Natural killer cell (primary cell): ENCODE measurements at regions not wholly inside any gene's neighbourhood (a gene's known extent, or its start where the extent isn't known, plus 50 kb on each side); places are given as distances from the start of the nearest gene placed in this dataset.
A peak's percentile ranks its signal among the peaks of the same experiment; 100 is the strongest.

ENCODE experiments used
- ATAC-seq, 3 donors: fragments of 150-1000 bp in 2 of 3; fragments of 200-7000 bp in 1 of 3; cut with Tn5 transposase; 1 replicate in 1 of 3; 2 replicates in 2 of 3; pipeline ENCODE4 v1.10.0; 2021; ENCODE audit warnings: mild to moderate bottlenecking in 2 of 3, moderate library complexity in 2 of 3
- DNase-seq, 2 donors: peaks; one replicate each; pipeline versions ENCODE4 v3.0.0 to v3.0.0-alpha.2; 2013 to 2021; ENCODE audit warnings: mixed read lengths in 1 of 2
- H3K27ac ChIP-seq: one replicate; pipeline ENCODE4 v1.5.1; 2013; ENCODE audit warnings: mild to moderate bottlenecking, low read length
- H3K27me3 ChIP-seq: one replicate; pipeline ENCODE4 v1.6.1; 2013; ENCODE audit warnings: low read length; ENCODE audit not compliant: control insufficient read depth, insufficient read depth
- H3K36me3 ChIP-seq: one replicate; pipeline ENCODE4 v1.6.1; 2013; ENCODE audit warnings: low read length; ENCODE audit not compliant: control insufficient read depth, insufficient read depth
- H3K4me1 ChIP-seq: one replicate; pipeline ENCODE4 v1.6.1; 2013; ENCODE audit warnings: low read length; ENCODE audit not compliant: control insufficient read depth, insufficient read depth
- H3K4me3 ChIP-seq: one replicate; pipeline ENCODE4 v1.5.1; 2013; ENCODE audit warnings: low read length
- H3K9me3 ChIP-seq: one replicate; pipeline ENCODE4 v1.6.1; 2013; ENCODE audit warnings: low read length; ENCODE audit not compliant: control insufficient read depth, insufficient read depth
- H3K27ac Mint-ChIP-seq, 2 donors: one replicate each; pipeline ENCODE4 v1.8.0; 2022; ENCODE audit warnings: mild to moderate bottlenecking in 2 of 2, mixed read lengths in 2 of 2, moderate library complexity in 1 of 2
- H3K27me3 Mint-ChIP-seq, 2 donors: one replicate each; pipeline ENCODE4 v1.8.0; 2022; ENCODE audit warnings: low read depth in 2 of 2, mixed read lengths in 2 of 2
- H3K36me3 Mint-ChIP-seq: one replicate; pipeline ENCODE4 v1.8.0; 2022; ENCODE audit warnings: mixed read lengths
- H3K4me1 Mint-ChIP-seq, 2 donors: one replicate each; pipeline ENCODE4 v1.8.0; 2022; ENCODE audit warnings: mixed read lengths in 2 of 2
- H3K4me3 Mint-ChIP-seq: one replicate; pipeline ENCODE4 v1.8.0; 2022; ENCODE audit warnings: mild to moderate bottlenecking, moderate library complexity, mixed read lengths
- H3K9me3 Mint-ChIP-seq, 2 donors: one replicate each; pipeline ENCODE4 v1.8.0; 2022; ENCODE audit warnings: mixed read lengths in 2 of 2
- WGBS: methylation state at CpG from one replicate; pipeline ENCODE4 v1.1.7; 2013; ENCODE audit warnings: missing lambda C conversion rate; ENCODE audit not compliant: insufficient coverage; 5-methylcytosine and 5-hydroxymethylcytosine counted together
- intact Hi-C: fragments of 100-400 bp; cut with micrococcal nuclease; formaldehyde crosslinking; loops from one replicate; pipeline ENCODE4 v1.14.2; 2022
- TF ChIP-seq, protein P1 (sequence below): fragments of 200-600 bp; IDR thresholded peaks from one replicate; pipeline ENCODE4 v1.8.0; 2022; ENCODE audit warnings: antibody characterized with exemption

DNA sequence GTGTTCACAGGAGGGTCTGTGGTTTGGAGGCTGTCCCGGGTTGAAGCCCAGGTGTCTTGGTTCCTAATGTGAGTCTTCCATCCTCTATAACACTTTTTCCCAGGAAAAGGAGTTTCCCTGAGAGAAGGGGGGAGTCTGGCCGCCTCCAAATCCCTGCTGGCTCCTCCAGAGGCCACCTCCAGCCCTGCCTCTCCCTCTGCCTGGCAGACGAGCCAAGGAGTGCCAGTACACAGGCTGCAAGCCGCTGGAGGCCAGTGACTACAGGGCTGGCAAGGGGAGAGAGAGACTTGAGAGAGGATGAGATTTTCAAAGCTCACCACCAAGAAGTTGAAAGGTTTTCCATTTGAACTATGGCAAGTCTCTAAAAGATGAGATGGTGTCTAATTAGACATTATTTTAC lies 154.2 kb upstream of the ID2 start:
- intact Hi-C loops, result loop anchor here (5.0 kb wide), 1 partner anchor 155 kb away; the partner anchor contains the start of gene ID2
- Mint-ChIP-seq H3K36me3 (peaks cover 15% of the 10 kb centered on the region), H3K4me3 (no peak overlapping the region), H3K4me1 (peaks cover 48 to 57% of the 10 kb centered on the region in 2 donors), H3K9me3 (peaks cover 3 to 4% of the 10 kb centered on the region in 2 donors), H3K27me3 (no peaks in the 10 kb centered on the region), H3K27ac (peak overlapping the region in 1 of 2 donors; percentile 68)
- Histone ChIP-seq H3K4me3 (no peak overlapping the region), H3K4me1 (peaks cover 48% of the 10 kb centered on the region), H3K27ac (no peak overlapping the region), H3K36me3 (no peaks in the 10 kb centered on the region), H3K9me3 (peaks cover 7% of the 10 kb centered on the region), H3K27me3 (no peaks in the 10 kb centered on the region)
- TF ChIP-seq, protein P1, sequence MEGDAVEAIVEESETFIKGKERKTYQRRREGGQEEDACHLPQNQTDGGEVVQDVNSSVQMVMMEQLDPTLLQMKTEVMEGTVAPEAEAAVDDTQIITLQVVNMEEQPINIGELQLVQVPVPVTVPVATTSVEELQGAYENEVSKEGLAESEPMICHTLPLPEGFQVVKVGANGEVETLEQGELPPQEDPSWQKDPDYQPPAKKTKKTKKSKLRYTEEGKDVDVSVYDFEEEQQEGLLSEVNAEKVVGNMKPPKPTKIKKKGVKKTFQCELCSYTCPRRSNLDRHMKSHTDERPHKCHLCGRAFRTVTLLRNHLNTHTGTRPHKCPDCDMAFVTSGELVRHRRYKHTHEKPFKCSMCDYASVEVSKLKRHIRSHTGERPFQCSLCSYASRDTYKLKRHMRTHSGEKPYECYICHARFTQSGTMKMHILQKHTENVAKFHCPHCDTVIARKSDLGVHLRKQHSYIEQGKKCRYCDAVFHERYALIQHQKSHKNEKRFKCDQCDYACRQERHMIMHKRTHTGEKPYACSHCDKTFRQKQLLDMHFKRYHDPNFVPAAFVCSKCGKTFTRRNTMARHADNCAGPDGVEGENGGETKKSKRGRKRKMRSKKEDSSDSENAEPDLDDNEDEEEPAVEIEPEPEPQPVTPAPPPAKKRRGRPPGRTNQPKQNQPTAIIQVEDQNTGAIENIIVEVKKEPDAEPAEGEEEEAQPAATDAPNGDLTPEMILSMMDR, result no peak
- no peak for DNase-seq
- 78% methylated on average over 2 of the region's 4 CpGs for WGBS
- no peak for ATAC-seq

DNA sequence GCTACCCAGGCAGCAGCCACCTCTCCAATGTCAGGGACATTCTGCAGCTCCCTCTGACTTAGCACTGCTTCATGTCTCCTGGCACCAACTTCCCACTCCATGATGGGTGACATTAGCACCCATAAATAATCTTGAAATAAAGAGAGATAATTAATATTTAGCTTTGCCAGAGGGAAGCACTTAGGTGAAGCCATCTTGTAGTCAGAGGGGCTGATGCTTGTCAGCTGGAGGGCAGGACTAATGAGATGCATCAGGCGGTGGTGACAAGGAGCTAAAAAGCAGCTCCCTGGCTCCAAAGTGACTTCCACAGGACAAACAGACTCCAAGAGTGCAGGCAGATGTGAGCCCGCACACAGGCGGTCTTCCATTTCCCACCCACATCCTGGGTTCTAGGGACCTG lies 153.0 kb upstream of the ID2 start:
- no peaks in the 10 kb centered on the region for H3K36me3 ChIP-seq
- DNase-seq (no peak), ATAC-seq (no peak)
- Mint-ChIP-seq H3K4me3 (no peak overlapping the region), H3K27me3 (no peaks in the 10 kb centered on the region), H3K4me1 (peaks cover 37 to 51% of the 10 kb centered on the region in 2 donors), H3K9me3 (peaks cover 3 to 4% of the 10 kb centered on the region in 2 donors), H3K36me3 (peaks cover 15% of the 10 kb centered on the region), H3K27ac (no peak overlapping the region)
- peaks cover 7% of the 10 kb centered on the region for H3K9me3 ChIP-seq
- WGBS, result 97% methylated on average over 3 of the region's 3 CpGs
- no peaks in the 10 kb centered on the region for H3K27me3 ChIP-seq
- H3K4me1 ChIP-seq, result peaks cover 38% of the 10 kb centered on the region
- no peak overlapping the region for H3K4me3 ChIP-seq
- TF ChIP-seq, protein P1, result no peak
- intact Hi-C loops, result loop anchor here (5.0 kb wide), 1 partner anchor 153 kb away; the partner anchor contains the start of gene ID2
- H3K27ac ChIP-seq, result no peak overlapping the region

DNA sequence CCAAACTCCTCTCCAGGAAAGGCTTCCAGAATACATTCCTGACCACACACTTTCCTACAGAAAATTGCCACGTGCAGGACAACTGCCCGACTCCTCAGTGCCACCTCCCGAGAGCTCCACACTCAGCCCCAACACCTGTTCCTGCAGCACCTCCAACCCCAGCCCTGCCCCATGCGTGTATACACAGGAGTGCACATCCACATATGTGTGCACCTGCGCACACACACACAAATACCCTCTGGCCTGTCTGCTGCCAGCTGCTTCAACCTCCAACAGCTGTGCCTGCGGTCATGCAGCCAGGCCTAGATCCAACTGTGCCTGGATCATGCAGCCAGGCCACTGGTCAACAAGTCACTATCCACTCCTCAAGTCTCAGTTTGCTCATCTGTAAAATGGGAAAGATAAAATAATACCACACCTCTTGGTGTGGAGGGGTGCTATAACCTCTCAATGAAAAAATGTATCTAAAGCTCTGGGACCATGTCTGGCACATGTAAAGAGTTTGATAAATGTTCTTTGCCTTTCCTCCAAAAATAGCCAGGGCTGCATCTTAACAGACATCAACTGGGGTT lies 152.1 kb upstream of the ID2 start:
- H3K4me1 Mint-ChIP-seq, result peaks cover 27 to 46% of the 10 kb centered on the region in 2 donors
- peaks cover 7% of the 10 kb centered on the region for H3K9me3 ChIP-seq
- no peaks in the 10 kb centered on the region for H3K27me3 ChIP-seq
- H3K27ac Mint-ChIP-seq, result no peak overlapping the region
- no peak overlapping the region for H3K4me3 Mint-ChIP-seq
- no peak overlapping the region for H3K4me3 ChIP-seq
- ATAC-seq (no peak), DNase-seq (no peak)
- 96% methylated on average over 6 of the region's 6 CpGs for WGBS
- H3K36me3 ChIP-seq, result no peaks in the 10 kb centered on the region
- intact Hi-C loops, result loop anchor here (5.0 kb wide), 1 partner anchor 153 kb away; the partner anchor contains the start of gene ID2
- TF ChIP-seq, protein P1, result no peak
- H3K9me3 Mint-ChIP-seq, result peaks cover 3 to 4% of the 10 kb centered on the region in 2 donors
- H3K36me3 Mint-ChIP-seq, result peaks cover 15% of the 10 kb centered on the region
- no peak overlapping the region for H3K27ac ChIP-seq
- H3K27me3 Mint-ChIP-seq, result no peaks in the 10 kb centered on the region
- H3K4me1 ChIP-seq, result peaks cover 38% of the 10 kb centered on the region

DNA sequence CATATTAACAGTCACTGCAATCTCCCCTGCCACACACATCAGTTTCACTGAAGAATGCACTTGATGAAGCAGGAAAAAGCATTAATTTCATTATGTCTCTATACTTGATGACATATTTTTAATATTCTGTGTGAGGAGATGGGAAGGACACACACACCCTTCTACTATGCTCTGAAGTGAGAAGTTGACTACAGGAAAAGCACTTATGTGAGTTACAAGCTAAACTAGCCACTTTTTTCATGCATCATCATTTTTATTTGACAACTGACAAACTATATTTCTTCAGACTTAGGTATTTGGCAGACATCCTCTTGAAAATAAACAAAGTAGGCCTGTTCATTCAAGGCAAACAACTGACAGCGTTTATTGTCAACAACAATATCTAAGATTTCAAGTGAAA lies 150.4 kb upstream of the ID2 start:
- Mint-ChIP-seq H3K27ac (no peak overlapping the region), H3K9me3 (peaks cover 3 to 4% of the 10 kb centered on the region in 2 donors), H3K27me3 (no peaks in the 10 kb centered on the region), H3K4me3 (no peak overlapping the region), H3K36me3 (peaks cover 15% of the 10 kb centered on the region), H3K4me1 (peaks cover 24 to 46% of the 10 kb centered on the region in 2 donors)
- no peak overlapping the region for H3K4me3 ChIP-seq
- intact Hi-C loops, result no loop called here
- peaks cover 38% of the 10 kb centered on the region for H3K4me1 ChIP-seq
- ATAC-seq (no peak), DNase-seq (no peak)
- TF ChIP-seq, protein P1, result no peak
- H3K27me3 ChIP-seq, result no peaks in the 10 kb centered on the region
- WGBS, result 100% methylated on average over 1 of the region's 1 CpG
- H3K36me3 ChIP-seq, result no peaks in the 10 kb centered on the region
- H3K9me3 ChIP-seq, result peaks cover 7% of the 10 kb centered on the region
- no peak overlapping the region for H3K27ac ChIP-seq
